Activated naive CD4-positive, alpha-beta T cell treated with Interleukin-2 at 50 U/mL for 16 hours (primary cell): ENCODE measurements at regions not wholly inside any gene's neighbourhood (a gene's known extent, or its start where the extent isn't known, plus 50 kb on each side); places are given as distances from the start of the nearest gene placed in this dataset.

Experiments used
- DNase-seq: peaks from one replicate; pipeline ENCODE4 v3.0.0-alpha.2; 2020

DNA sequence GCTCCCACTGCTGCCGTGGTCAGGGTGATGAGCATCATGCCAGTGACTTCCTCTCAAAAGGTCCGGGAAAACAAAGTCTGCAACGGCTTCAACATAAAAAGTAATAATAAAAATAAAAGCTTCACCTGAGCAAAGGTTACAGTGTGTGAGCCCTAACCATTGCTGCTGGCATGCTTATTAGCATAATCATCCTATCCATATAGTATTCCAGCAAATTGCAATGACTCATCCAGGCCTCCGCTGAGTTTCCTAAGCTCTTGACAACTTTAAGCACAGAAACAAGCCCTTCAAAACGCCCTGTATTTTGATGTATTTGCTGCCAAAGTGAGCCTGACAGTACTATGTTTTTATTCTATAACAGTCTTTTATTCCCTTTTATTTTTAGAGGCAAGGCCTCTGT is 100.5 kb downstream of the AASDH start:
- no peak for DNase-seq

DNA sequence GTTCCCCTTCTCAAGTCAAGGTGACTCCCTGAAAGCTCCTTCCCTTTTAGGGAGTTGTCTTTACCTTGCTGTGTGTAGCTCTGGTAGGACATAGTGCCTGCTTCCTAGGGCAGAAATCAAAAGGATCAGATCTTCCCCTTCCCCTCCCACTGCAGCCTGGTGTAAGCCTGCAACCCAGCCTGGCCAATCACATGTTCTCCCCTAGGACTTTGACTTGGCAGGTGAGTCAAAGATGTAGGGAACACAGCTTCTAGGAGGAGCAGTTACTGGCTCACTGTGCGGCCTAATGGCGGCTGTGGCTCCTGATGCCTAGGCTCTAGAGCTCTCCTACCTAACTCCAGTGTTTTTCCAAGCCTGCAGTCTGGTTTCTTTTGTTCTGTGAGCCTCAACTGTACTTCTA is 103.9 kb downstream of the AASDH start:
- no peak for DNase-seq

DNA sequence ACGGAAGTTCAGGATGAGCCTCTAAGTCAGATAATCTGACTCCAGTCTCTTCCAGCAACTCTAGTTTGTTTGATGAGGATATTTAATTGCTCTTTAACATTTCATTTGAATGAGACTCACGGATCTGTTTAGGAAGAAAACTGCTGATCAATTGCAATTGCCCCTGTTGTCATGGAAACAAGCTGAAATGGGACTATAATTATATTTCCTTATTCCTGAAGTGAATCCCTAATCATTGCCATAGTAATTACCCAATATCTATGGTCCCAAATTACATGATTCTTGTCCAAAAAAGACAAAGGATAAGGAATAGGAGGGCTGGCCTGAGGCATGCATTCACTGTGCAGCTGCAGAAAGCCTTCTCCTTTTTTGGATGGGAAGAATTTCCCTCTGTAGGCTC is 105.3 kb downstream of the AASDH start:
- no peak for DNase-seq

DNA sequence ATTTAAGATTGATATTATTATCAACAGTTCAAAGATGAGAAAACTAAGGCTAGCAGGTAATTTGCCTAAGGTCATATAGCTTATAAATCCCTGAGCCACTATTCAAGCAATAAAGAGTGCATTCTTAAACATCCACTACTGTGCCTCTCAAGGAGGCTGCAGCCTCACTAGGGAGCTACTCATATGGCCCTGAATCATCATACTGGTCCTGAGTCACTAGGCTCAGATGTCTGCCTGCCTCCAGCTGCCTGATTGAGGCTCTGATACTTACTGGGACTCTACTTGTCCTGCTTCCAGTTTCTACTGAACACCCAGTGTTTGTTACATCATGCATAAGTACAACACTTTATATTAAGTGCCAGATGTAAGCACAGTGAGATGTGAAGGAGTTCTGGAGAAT is 110.7 kb downstream of the AASDH start:
- DNase-seq, result no peak

DNA sequence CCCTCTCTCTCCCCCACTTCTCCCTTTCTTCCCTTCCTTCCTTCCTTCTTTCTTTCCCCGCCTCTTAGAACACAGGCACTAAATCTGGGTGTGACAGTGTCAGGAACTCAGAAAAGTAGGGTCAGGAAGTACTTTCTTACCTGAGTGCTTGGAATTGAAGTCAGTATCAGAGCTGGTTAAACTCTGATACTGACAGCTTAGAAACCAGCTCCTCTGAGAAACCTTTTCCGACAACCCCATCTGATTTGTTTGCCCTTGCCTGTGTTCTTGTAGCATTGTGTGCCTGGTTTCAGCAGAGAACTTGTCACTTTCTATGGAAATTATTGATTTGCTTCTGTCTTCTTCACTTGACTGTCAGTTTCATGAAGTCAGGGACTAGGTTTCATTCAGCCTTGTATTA is 113.9 kb downstream of the AASDH start:
- DNase-seq, result no peak

DNA sequence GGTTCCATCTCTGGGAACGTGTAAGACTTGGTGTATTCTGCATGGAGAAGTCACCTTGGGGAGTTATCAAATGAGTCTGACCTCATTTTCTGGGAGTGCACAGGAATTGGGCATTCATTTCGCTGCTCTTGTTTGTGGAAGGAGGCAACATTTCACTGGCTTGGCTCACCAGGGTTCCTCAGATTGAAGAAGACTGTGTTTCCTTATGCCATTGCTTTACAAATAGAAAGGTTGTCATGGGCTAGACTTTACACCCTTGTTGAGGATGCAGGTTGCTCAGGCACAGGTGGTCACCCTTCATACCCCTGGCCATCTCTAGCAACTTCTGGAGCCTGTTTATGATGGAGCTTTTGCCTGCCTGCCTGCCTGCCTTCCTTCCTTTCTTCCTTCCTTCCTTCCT is 114.4 kb downstream of the AASDH start:
- DNase-seq, result no peak

DNA sequence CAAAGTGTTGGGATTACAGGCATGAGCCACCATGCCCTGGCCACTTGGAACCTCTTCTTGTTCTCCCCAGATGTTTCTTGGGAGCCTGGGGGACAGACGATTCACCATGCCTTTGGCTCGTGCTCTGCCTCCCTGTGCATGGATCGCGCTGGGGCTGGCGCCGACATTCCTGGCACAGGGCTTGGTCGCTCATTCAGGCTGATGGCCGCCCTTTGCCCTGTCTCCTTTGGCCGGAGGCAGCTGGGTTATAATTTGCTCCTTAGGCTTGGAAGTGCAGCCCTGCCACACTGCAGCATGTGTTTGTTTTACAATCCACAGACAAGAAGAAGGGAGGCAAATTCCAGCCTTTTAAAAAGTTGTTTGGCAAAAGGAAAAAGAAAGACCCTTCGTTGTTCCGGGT is 115.3 kb downstream of the AASDH start:
- DNase-seq, result no peak

DNA sequence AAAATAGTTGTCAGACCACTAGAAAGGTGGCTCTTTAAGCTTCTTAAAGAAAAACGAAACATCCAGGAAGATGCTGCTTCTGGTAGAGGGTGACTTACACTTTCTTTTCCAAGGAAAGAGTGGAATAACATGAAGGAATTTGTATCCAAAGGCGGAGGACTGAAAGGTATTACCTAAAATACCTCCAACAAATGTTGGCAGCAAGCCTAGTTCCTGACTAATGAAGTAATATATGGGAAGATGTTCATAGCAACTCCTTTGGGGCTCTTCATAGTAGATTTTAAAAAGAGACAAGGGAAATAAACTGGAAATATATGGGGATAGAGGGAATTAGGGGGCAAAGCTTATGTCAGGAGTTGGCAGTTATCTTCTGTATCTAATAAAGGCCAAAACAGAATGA is 116.2 kb downstream of the AASDH start:
- DNase-seq, result no peak

DNA sequence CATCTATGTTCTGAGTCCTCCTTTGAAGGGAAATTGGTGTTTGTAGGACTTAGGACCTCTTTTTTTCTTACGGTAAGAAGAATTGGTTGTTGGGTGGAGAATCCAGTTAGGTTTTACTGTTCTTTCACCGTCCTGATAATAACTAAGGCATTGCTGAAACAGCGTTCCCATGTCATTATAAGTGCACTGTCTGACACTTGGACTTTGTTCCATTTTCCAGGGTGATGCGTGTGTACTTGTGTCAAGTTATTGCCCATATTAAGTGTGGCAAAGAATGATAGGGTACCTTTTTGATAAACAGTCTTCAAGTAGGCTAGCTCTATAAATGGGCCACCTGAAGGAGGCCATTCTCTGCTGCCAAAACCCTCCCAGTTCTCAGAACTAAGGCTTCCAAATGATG is 119.7 kb downstream of the AASDH start:
- DNase-seq, result no peak

DNA sequence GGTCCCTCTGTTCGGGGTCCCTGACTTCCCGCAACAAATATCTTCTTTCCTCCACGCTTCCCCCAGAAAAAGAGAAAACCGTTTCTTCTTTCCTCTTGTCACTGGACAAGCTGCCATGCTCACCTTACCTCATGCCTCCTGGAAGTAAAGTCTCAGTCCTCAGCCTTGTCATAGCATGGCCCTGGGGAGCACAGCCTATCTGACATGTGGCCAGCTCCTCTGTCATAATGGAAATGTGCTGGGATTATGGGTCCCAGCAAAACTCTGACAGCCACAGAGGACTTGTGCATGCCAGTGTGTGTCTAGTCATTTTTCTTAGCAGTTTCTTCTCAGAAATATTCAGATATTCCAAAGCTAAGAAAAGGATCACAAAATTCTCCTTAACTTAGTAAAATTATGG is 122.4 kb downstream of the AASDH start:
- no peak for DNase-seq

DNA sequence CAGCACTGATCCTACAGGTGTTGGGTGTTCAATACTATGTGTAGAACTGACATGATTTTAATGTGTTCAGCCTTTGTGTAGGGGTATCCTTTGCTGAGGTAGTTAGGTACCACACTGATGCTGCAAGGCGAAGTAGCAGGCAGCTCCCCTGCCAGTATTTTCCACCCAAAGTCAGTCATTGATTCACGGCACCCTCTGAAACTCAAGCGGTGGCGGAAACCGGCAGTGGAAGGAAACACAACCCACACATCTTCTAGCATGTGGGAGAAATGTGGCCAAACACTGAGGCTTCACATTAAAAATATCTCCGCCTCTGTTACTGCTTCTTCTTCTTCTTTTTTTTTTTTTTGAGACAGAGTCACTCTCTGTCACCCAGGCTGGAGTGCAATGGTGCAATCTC is 126.3 kb downstream of the AASDH start:
- peak; percentile 61 for DNase-seq

DNA sequence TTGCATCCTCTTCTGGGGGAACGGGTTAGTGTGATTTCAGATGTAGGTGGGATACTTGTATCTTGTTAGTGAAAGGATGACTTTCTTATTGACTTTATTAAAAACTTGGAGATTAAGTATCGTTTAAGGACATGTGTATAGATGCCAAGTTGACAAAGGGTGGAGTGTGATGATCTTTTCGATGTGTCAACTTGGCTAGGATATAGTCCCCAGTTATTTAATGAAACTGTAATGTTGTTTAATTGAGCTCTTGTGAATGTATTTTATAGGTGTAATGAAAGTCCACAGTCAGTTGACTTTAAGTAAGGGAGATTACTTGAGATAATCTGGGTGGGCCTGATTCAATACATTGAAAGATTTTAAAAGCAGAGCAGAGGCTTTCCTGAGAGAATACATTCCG is 127.0 kb downstream of the AASDH start:
- DNase-seq, result no peak

DNA sequence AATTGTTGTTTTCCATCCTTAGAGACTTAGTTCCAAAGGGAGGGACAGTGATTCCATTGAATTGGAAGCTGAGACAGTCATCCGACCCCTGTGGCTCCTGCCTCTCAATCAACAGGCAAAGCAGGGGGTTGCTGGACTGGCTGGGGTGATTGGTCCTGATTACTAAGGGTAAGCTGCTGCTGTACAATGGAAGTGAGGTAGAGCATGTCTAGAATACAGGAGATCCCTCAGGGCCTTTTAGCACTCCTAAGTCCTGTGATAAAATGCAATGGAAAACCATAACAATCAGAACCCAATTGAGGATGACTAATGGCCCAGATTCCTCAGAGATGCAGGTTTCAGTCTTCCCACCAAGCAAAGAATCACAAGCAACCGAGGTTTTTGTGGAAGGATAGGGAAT is 127.6 kb downstream of the AASDH start:
- DNase-seq, result no peak

DNA sequence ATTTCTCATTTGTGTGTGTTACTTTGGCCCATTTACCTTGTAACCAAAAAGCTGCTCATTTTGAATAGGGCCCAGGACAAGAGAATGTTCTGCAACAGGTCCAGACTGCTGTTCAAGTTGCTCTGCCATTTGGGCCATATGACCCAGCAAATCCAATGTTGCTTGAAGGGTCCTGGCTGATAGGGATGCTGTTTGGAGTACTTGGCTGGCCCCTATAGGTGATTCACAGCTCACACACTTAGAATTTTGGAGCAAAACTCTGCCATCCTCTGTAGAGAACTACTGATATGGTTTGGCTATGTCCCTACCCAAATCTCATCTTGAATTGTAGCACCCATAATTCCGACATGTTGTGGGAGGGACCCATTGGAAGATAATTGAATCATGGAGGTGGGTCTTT is 131.5 kb downstream of the AASDH start:
- DNase-seq, result no peak

DNA sequence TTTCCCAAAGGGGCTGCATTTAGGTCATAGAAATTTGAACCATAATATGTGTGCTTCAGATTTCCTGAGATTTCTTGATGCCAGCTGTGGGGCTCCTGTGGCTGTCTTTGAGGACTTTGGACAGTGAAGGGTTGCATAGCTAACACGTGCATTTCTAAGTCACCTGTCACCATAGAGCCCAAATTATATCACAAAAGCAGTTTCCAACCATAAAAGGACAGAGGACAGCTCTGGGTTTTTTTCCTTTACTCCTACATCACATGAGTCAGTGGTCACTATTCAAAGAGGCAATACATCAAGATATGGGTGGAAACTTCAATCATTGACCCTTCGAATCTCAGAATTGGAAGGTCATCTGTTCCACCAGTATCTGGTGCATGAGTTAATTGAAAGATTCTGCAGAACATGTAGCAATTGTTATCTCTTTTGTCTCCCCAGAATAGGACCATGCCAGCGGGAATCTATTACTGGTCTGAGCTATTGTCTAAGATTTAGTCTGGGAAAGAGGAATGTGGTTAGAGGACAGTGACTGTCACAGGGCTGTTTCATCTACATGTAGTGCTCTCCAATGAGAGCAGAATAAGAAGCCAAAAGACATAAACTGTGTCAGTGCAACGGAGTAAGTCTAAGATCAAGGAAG is 133.5 kb downstream of the AASDH start:
- no peak for DNase-seq

DNA sequence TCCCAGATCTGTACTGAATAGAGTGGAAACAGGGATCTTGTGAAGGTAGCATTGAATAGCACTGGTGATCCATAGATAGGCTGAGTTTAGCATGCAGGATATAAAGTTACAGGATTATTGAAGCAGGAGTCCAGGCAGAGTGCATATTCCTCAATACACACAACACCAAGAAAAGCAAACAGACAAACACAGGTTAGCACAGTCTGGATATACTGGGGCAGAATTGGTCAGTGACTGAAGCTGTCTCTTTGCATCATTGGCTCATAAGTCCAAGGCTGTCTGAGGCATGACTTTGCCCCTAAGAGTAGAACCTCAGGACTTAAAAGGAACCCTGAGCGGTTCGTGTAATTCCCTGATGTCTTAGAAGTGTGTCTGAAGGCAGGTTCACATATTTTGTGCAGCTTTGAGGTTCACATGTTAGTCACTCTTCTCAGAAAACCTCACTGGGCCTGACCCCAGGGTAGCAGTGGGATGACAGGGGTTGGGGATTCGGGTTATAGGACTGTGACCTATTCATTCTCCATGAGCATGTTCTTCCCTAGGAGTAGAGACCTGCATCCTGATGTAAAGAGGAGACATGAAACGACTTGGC is 134.6 kb downstream of the AASDH start:
- DNase-seq, result no peak

DNA sequence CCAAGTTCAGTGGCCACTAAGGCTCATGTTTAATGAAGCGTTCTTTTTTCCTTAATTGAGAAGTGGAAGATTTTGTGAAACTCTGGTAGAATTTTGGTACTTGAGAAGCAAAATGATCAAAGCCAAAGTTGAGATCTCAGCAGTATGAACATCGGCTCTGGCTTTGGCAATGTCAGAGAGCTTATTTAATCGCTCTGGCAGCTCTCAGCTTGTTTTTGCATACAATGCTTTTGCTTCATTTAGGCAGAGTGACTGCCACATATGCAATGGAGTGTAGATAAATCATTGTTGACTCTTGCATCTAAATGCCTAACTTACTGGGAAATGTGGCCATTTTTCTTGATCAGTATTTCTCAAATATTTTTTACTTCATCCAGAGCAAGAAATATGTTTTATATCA is 135.7 kb downstream of the AASDH start:
- DNase-seq, result no peak

DNA sequence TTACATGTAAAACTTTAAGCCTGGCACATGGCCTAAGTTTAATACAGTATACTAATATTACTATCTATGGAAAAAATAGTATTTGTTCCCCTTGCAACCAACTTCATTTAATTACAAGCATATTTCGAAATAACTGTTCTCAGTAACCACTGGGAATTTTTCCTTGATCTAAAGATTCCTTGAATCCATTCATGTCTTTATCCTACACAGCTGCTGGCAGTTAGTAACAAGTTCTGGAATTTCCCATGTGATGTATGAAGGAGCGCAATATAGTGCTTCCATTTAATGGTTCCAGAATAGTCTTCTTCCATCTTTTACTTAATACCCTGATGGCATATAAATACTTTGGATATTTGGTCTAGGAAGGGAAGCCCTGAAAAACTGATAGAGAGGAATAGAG is 136.5 kb downstream of the AASDH start:
- DNase-seq, result no peak

DNA sequence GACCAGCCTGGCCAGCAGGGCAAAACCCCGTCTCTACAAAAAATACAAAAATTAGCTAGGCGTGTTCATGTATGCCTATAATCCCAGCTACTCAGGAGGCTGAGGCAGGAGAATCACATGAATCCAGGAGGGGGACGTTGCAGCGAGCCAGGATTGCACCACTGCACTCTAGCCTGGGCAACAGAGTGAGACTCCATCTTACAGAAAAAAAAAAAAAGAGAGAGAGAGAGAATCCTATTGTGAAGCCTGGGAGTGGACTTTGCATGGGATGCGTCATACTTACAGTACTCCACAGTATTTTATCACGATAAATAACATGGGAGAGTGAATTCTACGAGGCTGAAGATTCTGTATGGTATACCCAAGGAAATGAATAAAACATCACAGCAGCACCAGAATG is 139.6 kb downstream of the AASDH start:
- no peak for DNase-seq

DNA sequence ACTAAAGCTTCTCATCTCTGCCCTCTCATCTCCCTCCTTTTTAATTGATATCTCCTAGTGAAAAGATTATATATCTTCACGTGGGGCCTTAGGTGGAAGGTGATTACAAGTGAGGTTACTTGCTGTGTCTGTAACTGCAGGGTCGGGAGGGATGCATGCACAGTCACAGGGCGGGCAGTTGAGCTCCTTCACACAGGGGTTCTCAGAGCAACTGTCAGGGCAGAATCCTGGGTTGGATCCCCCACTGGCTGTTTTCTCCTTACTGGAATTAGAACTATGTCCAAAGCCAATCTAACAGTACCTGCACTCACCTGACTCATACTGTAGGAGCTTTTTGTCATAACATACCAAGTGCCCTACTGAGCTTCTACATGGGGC is 141.1 kb downstream of the AASDH start:
- no peak for DNase-seq

DNA sequence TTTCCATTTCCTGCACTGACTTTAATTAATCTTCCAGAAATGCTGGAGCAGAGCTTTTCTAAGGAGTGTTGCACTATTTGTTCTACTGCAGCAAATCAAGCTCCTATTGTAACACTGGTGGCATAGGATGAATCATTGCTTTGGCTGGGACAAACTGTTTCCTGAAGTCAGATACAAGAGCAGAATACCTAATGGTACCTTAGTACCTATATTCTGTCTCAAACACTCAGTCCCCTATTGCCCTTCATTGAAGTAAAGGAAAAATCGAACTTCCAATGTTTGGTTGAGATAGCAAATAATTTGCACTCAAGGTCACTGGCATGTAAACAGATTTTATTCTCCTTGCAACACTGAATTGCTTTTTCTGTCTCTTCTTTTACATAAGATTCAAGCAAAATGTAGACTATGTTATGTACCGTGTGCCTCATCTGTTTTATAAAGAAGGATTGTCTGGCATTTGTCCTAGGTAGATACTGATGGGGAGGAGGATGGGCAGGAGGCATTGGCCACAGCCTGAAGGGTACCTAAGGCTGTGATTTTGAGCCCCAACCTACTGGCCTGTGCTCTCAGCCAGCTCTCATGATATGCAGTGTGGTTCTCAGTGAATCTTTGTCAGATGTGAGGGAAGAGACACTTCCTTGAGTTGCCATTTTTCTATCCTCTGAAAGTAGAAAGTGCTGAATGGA is 141.6 kb downstream of the AASDH start:
- DNase-seq, result no peak

DNA sequence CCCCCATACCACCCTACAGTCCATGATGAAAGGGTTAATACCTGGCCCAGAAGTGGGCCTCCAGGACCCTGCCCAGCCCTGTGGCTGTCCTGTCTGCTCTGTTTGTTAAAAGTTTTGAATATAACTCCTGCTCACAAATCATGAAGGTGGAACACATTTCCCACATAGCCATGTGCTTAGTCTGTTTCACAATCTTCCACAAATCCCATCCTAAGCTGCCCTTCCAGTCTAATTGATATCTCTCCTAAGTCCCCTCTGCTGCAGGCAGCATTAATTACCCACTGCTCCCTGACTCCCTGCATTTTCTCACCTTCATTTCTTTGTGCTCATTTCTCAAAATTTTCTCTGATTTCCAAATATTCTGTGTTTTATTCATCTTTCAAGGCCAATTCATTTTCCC is 142.6 kb downstream of the AASDH start:
- no peak for DNase-seq

DNA sequence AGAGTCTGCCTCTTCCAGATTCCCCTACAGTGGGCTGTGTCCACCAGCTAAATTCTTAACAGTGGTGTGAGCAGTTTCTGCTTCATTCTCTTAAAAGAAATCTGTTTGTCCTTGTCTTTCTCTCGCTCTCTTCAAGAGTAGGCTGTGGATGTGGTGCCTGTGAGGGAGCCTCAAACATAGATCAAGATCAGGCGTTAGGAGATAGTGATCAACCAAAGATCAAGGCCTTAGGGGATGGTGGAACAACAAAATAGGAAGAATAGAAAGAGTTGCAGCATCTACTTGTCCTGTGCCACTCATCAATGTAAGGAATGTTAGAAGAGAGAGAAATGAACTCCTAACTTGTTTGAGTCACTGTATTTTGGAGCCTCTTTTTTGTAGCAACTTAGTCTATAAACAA is 144.2 kb downstream of the AASDH start:
- DNase-seq, result no peak

DNA sequence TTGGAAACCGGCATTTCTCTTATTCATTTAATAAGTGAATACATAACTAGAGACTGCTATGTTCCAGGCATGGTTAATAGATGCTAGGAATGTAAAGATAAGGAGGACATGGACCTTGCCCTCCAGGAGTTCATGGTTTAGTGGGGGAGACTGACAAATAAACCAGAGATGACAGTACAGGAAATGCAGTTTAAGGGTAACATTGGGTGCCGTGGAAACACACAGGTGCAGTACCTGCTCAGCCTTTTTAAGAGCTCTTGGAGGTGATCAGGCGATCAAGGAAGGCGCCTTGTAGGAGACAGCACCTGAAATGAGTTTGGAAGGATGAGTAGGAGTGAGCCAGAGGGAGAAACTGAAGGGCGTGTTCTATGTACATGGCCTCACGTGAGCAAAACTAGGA is 145.8 kb downstream of the AASDH start:
- DNase-seq, result no peak
